SIG-M5 (cell line): ENCODE measurements at regions not wholly inside any gene's neighbourhood (a gene's known extent, or its start where the extent isn't known, plus 50 kb on each side); places are given as distances from the start of the nearest gene placed in this dataset.

Source experiments
- DNase-seq: peaks from one replicate; lab custom pipeline; 2025; lab: John Stamatoyannopoulos, UW

- DNase-seq, result no peak
Measured at GRCh38 chr2:12059616-12060441, 313.4 kb downstream of the LPIN1 start.

DNA sequence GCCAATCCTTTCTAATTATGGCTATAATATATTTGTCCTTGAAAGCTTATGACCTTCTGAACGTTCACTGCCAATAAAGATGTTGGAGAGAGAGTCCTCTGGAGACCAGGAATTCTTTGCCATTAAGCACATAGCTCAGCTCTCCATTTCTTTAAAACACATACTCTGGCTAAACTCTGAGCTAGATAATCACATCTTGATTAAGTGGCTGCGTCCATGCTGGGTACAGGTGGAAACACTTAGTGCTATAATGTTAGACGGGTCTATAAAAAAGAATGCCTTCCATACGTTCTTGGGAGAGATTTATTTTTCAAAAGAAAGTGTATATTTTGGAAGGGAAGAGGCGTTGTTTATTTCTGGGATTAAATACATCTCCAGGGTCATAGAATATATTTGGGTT lies 314.5 kb downstream of the LPIN1 start:
- DNase-seq, result no peak

- no peak for DNase-seq
Measured at GRCh38 chr2:12061286-12062052, 315.0 kb downstream of the LPIN1 start.

DNA sequence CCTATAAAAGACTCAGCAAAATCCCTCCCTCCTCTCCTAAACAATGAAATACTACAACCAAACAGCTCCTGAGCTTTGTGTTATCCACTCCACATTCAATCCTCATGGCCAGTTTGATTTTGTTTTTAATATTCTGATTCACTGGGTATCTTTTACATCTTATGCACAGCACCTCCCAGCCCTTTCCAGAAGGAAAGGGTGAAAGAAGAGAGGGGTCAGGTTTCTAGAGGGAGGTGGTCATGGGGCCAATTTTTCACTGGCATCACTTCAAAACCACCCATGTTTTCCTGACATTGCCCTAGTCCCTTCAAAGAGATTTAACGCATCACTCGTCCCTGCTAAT lies 315.6 kb downstream of the LPIN1 start:
- no peak for DNase-seq

DNA sequence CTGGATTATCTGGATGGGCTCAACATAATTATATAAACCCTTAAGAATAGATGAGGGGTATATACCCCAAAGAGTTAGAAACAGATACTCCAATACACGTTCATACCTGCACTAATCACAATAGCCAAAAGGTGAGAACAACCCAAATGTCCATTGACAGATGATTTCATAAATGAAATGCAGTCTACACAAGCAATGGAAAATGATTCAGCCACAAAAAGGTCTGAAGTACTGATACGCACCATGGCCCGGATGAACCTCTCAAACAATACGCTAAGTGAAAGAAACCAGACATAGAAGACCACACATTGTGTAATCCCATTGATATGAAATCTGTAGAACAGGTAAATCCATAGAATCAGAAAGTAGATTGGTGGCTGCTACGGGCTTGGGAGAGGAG lies 316.8 kb downstream of the LPIN1 start:
- no peak for DNase-seq

DNA sequence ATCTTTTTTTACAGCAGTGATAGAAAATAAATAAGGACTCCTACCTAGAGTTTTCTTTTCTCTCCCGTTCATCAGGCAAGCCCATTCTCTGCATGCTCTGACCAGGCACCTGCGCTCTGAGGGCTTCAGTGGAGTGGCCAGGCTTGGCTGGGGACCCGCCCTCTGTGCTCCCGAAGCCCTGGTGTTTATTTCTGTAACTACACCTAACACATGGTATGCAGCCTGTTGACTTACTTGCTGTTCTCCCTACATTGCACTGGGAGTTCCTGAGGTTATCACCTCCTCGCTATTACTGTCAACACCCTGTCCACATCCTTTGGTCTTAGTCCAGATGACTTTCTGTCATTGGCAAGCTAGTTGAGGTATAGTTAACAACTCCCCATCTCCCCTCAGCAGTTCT lies 317.7 kb downstream of the LPIN1 start:
- no peak for DNase-seq

DNA sequence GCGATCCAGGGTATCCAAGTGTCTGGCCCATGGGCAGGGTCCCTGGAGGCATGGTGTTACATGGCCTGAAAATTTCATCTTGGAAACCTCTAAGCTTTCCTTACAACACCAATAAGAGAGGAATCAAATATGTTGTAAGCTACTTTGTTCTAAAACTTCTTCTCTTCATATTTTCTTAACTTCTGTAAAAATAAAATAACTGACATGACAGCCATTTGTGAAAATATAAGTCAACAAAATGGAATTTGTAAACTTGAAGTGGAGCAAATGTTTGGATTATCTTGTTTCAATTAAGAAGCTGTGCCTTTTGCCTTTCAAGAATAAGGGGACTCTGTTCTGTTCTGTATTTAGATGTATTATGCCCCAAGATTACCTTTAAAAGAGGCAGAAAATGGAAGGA lies 319.7 kb downstream of the LPIN1 start:
- no peak for DNase-seq

- no peak for DNase-seq
Measured at GRCh38 chr2:12066986-12067385, 320.6 kb downstream of the LPIN1 start.

- DNase-seq, result no peak
Measured at GRCh38 chr2:12068796-12069538, 322.5 kb downstream of the LPIN1 start.

GRCh38 chr2:12070153-12070552 lies 323.7 kb downstream of the LPIN1 start:
- no peak for DNase-seq

DNA sequence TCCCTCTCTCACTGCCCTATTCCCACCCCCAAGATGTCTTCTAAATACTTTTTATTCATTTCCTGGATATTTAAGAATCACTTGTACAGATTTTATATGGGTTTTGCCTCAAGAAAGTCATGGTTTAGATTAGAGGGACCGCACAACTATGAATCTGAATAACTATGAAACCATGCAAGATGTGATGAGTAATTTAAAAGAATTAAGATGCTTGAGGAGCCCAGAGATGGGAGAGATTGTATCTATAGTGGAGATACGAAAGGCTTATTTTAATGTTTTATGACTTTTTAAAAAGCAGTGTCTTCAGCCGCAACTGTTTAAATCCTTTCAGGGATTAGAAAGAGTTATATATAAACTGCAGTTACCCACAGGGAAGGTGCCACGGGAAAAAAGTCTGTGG lies 324.1 kb downstream of the LPIN1 start:
- DNase-seq, result no peak

DNA sequence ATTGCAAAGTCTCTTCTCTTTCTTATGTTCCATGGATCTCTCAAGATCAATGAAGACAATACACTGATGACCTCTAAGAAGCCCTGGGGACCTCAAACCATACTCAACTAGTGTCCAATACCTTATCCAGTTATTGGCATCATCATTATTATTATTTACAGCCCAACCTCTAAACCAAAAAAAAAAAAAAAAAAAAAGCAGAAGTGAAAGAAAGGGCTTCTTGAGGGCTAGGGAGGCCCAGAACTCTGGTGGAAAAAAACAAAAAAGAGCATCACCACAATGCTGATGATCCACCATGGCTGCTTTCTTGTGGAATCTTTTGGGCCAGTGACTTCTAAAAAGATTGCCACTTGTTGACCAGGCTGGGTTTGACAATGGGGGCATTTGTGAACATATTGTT lies 324.9 kb downstream of the LPIN1 start:
- no peak for DNase-seq

- no peak for DNase-seq
Measured at GRCh38 chr2:12073217-12073852, 326.9 kb downstream of the LPIN1 start.

DNA sequence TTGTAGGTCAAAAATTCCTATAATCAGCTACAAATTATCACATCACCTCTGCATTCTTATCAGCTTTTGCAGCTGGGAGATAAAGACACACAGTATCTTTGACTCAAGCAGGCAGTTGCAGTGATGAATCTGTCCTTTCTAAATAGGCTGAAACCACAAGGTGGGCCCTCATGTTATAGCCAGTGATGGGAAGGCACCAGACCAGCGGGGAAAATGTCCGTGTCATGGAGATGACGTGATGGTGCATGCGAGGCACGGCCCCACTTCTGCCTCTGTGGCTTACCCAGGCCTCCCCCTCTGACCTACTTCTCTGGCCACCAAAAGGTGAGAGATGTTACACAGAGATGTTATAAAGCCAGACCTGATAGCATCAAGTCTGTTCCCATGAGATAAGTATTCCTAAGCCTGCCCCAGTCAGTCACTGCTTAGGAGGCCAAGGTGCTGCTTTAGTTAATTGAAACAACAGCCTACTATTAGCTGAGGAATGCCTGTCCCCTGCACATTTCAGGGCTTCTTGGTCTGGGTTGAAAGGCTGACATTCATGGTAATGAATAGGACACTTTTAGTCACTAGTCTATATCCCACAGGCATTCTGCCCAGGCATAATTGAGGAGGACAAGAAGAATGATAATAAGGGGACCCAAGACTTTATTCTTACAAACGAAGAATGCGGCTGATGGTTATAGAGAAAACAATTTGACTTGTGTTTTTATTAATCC lies 327.9 kb downstream of the LPIN1 start:
- no peak for DNase-seq

DNA sequence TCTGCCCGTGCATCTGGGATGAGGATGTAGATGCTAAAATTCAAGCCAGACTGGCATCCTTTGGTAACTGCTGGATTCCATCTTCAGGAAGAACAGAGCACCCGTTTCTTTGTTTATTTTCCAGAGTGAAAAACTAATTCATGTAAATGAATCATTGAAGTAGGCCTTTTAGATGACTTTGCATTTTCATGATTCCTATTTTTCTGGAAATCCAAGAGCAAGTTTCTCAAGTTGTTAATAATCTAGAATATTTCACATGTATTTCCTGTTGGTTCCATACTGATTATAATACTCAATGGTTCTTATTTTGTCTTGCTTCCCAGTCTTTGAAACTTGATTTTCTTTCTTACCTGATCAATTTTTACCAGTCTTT lies 328.4 kb downstream of the LPIN1 start:
- no peak for DNase-seq

- no peak for DNase-seq
Measured at GRCh38 chr2:12075603-12076002, 329.2 kb downstream of the LPIN1 start.

DNA sequence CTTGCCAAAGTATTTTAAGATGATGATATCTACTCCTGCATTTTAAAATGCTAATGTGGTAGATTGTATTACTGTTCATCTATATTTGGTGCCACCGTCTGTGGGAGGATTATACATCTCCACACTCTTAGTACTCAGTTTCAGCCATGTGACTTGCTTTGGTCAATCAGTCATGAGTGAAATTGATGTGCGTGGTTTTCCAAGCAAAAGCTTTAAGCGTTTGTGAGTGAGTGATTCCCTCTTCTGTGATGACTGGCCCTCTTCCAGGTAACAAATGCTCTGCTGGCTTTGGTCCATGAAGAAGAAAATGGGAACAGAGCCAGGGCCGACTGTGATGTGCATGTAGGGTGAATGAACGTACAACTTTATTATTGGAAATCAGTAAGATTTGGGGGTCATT lies 330.4 kb downstream of the LPIN1 start:
- no peak for DNase-seq

GRCh38 chr2:12080360-12080759 lies 333.9 kb downstream of the LPIN1 start:
- no peak for DNase-seq

- DNase-seq, result no peak
Measured at GRCh38 chr2:12081481-12082210, 335.2 kb downstream of the LPIN1 start.

GRCh38 chr2:12083081-12083581 lies 336.7 kb downstream of the LPIN1 start:
- DNase-seq, result no peak
